Neural cell (in vitro differentiated cells): ENCODE measurements at regions not wholly inside any gene's neighbourhood (a gene's known extent, or its start where the extent isn't known, plus 50 kb on each side); places are given as distances from the start of the nearest gene placed in this dataset.

Source experiments
- EP300 ChIP-seq: fragments of 450-650 bp; conservative IDR thresholded peaks from 2 replicates; pipeline ENCODE4 v1.6.1; 2014; ENCODE audit warnings: antibody characterized with exemption, mild to moderate bottlenecking, moderate library complexity; ENCODE audit not compliant: poor library complexity, severe bottlenecking
- EZH2 ChIP-seq: fragments of 200-600, 300-800 bp; shearing (Covaris generic), sonication (generic); IDR thresholded peaks from 2 replicates; pipeline ENCODE4 v1.6.1; 2014; ENCODE audit warnings: antibody characterized with exemption, low read length, borderline replicate concordance, mild to moderate bottlenecking; ENCODE audit not compliant: insufficient read depth, poor library complexity, severe bottlenecking
- MXI1 ChIP-seq: fragments of 450-650 bp; conservative IDR thresholded peaks from 2 replicates; pipeline ENCODE4 v1.6.1; 2014; ENCODE audit warnings: antibody characterized with exemption, mild to moderate bottlenecking; ENCODE audit not compliant: poor library complexity, severe bottlenecking
- POLR2AphosphoS5 ChIP-seq: IDR thresholded peaks from 2 replicates; pipeline ENCODE4 v1.6.1; 2012
- RAD21 ChIP-seq: fragments of 450-650 bp; conservative IDR thresholded peaks from 2 replicates; pipeline ENCODE4 v1.6.1; 2014; ENCODE audit warnings: antibody characterized with exemption, mild to moderate bottlenecking, moderate library complexity
- REST ChIP-seq: IDR thresholded peaks from 2 replicates; pipeline ENCODE4 v1.6.1; 2012; ENCODE audit warnings: borderline replicate concordance
- SMC3 ChIP-seq: fragments of 450-650 bp; conservative IDR thresholded peaks from 2 replicates; pipeline ENCODE4 v1.6.1; 2014; ENCODE audit warnings: antibody characterized with exemption, mild to moderate bottlenecking, moderate library complexity; ENCODE audit not compliant: poor library complexity
- TAF1 ChIP-seq: IDR thresholded peaks from 2 replicates; pipeline ENCODE4 v1.6.1; 2012; ENCODE audit warnings: low read depth
- TF ChIP-seq, protein P1 (sequence below): fragments of 450-650 bp; IDR thresholded peaks from 2 replicates; pipeline ENCODE4 v1.5.1; 2014; ENCODE audit warnings: antibody characterized with exemption, mild to moderate bottlenecking, moderate library complexity; ENCODE audit not compliant: poor library complexity, severe bottlenecking

DNA sequence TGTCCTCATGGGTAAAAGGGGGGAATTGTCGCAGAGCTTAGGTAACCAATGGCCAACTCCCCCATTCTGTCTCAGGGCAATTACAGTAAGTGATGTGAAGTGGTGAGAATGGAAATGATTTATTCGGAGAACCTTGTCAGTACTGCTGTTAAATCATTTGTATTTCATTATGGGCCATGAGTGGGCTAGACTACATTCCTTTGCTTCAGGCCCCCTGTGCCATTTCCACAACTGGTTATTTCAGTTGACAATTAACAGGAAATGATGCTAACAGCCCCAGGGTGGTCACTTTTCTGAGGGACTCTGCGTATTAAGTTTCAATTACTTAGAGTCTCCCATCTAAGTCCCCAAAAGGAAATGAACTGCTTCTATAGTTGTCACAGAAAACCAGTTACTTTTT lies 653.7 kb downstream of the CCDC171 start:
- TF ChIP-seq, protein P1, sequence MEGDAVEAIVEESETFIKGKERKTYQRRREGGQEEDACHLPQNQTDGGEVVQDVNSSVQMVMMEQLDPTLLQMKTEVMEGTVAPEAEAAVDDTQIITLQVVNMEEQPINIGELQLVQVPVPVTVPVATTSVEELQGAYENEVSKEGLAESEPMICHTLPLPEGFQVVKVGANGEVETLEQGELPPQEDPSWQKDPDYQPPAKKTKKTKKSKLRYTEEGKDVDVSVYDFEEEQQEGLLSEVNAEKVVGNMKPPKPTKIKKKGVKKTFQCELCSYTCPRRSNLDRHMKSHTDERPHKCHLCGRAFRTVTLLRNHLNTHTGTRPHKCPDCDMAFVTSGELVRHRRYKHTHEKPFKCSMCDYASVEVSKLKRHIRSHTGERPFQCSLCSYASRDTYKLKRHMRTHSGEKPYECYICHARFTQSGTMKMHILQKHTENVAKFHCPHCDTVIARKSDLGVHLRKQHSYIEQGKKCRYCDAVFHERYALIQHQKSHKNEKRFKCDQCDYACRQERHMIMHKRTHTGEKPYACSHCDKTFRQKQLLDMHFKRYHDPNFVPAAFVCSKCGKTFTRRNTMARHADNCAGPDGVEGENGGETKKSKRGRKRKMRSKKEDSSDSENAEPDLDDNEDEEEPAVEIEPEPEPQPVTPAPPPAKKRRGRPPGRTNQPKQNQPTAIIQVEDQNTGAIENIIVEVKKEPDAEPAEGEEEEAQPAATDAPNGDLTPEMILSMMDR, result no peak
- TF ChIP-seq POLR2AphosphoS5, result no peak
- TF ChIP-seq EP300, result no peak
- no peak for TF ChIP-seq EZH2
- TF ChIP-seq SMC3, result no peak
- no peak for TF ChIP-seq RAD21
- TF ChIP-seq MXI1, result no peak
- TF ChIP-seq REST, result no peak
- no peak for TF ChIP-seq TAF1
